ENCODE measurements at regions not wholly inside any gene's neighbourhood (a gene's known extent, or its start where the extent isn't known, plus 50 kb on each side); places are given as distances from the start of the nearest gene placed in this dataset.

DNA sequence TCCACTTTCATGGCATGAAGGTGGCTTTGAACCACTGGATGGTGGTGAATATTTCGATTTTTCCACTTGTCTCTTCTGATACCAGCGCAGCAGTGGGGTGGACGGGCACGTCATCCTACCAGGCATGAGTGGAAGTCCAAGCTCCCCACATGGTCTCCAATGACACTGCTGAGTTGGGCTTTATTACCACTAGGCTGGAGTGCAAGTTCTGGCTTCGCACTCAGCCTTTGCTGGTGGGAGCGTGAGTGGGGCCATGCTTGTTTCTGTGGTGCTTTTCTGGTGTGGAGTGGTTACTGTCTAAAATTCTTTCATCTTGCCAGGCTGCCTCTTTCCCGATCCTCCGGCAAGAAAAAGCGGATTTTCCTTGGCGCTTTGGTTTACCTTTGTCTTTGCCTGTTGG is 70.1 kb upstream of the SDK1 start:
- intact Hi-C loops (cut with DNase I) = no loop called here
- H3K27me3 ChIP-seq = no peaks in the 10 kb centered on the region
- ATAC-seq = no peak
- 95% methylated on average over 10 of the region's 10 CpGs for WGBS, 2 donors
- H3K9me3 ChIP-seq = peaks cover 0 to 3% (median 0%) of the 10 kb centered on the region in 3 donors
- no peak overlapping the region for H3K4me3 ChIP-seq
- no peak for TF ChIP-seq POLR2A (IDR thresholded peaks at IDR 0.05)
- no peaks in the 10 kb centered on the region for H3K36me3 ChIP-seq (replicated peaks in 1 of 2; ENCODE audit: insufficient read depth in 1 of 2, low read depth in 2 of 2)
- DNase-seq = no peak
- H3K27ac ChIP-seq = no peak overlapping the region
- no peaks in the 10 kb centered on the region for H3K4me1 ChIP-seq

DNA sequence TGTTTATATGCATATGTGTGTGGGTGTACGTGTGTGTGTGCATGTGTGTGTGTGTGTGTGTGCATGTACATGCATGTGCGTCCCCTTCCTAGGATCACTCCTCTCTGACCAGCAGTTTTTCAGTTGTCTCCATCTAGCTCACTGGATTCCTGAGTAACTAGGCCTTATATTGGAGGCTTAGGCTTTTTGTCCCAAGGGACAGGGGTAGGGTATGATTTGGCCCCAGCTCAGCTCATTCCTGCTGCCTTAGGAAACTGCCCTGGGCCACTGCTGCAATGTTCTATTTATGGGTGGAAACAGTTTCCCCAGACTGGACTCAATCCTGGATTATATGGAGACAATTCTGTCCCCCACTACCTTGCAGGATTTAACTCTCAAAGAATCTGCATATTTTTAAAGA is 68.8 kb upstream of the SDK1 start:
- Histone ChIP-seq H3K27ac (no peak overlapping the region), H3K27me3 (no peaks in the 10 kb centered on the region), H3K4me1 (no peaks in the 10 kb centered on the region), H3K9me3 (peaks cover 0 to 13% (median 0%) of the 10 kb centered on the region in 3 donors), H3K4me3 (no peak overlapping the region), H3K36me3 (replicated peaks in 1 of 2; ENCODE audit: insufficient read depth in 1 of 2, low read depth in 2 of 2) (no peaks in the 10 kb centered on the region)
- TF ChIP-seq CTCF (IDR thresholded peaks at IDR 0.05) (no peak), POLR2A (IDR thresholded peaks at IDR 0.05) (no peak)
- intact Hi-C loops (cut with DNase I) = no loop called here
- 92 to 96% methylated on average over 2 of the region's 2 CpGs for WGBS, 2 donors
- DNase-seq (no peak), ATAC-seq (no peak)

DNA sequence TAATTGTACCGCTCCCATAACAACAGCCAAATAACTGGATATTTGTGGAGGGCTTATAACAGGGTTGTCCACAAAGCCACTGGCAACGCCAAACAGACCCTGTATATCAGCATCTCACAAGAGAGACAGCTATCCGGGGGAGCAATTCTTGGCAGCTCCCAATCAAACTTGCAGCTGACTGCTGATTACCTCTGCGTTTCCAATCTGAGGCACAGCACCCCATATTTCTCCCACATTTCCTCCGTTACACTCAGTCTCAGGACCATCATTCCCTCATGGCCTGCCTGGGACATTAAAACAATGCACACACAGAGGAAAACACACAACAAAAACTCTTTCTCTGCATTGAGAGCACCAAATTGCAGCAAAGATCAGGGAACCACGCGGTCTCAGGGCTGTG is 67.8 kb upstream of the SDK1 start:
- no peaks in the 10 kb centered on the region for H3K27me3 ChIP-seq
- no peaks in the 10 kb centered on the region for H3K4me1 ChIP-seq
- no peak overlapping the region for H3K4me3 ChIP-seq
- H3K27ac ChIP-seq = no peak overlapping the region
- ATAC-seq (no peak), DNase-seq (no peak)
- TF ChIP-seq CTCF (IDR thresholded peaks at IDR 0.05) = no peak
- TF ChIP-seq POLR2A (IDR thresholded peaks at IDR 0.05) = no peak
- H3K36me3 ChIP-seq (replicated peaks in 1 of 2; ENCODE audit: insufficient read depth in 1 of 2, low read depth in 2 of 2) = no peaks in the 10 kb centered on the region
- H3K9me3 ChIP-seq = peaks cover 0 to 13% (median 0%) of the 10 kb centered on the region in 3 donors
- WGBS, 2 donors = 90 to 92% methylated on average over 7 of the region's 7 CpGs
- intact Hi-C loops (cut with DNase I) = no loop called here

GRCh38 chr7:3234051-3234450 is 67.0 kb upstream of the SDK1 start:
- ATAC-seq (no peak), DNase-seq (no peak)
- Histone ChIP-seq H3K27ac (no peak overlapping the region), H3K36me3 (replicated peaks in 1 of 2; ENCODE audit: insufficient read depth in 1 of 2, low read depth in 2 of 2) (no peaks in the 10 kb centered on the region), H3K9me3 (peaks cover 0 to 13% (median 0%) of the 10 kb centered on the region in 3 donors), H3K4me1 (no peaks in the 10 kb centered on the region), H3K4me3 (no peak overlapping the region), H3K27me3 (no peaks in the 10 kb centered on the region)
- whole genome bisulfite sequencing, 2 donors = 86 to 88% methylated on average over 5 to 6 of the region's 6 CpGs
- TF ChIP-seq CTCF (IDR thresholded peaks at IDR 0.05) = no peak
- no peak for TF ChIP-seq POLR2A (IDR thresholded peaks at IDR 0.05)
- intact Hi-C loops (cut with DNase I) = no loop called here

DNA sequence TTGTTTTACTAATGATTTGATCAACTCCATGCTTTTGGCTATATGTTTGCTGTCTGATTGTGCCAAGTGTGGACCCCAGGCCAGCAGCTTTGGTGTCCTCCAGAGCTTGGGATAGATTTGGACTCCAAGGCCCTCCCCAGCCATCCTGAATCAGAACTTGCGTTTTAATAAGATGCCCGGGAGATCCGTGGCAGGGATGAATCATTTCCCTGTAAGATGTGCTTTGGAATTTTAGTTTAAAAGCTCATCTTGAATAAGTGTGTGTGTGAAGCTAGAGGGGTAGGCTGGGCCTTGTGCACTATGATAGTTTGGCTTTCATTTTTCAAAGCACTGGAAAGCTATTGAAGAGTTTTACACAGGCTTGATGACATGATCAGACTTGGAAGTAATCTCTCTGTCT is 66.2 kb upstream of the SDK1 start:
- Histone ChIP-seq H3K9me3 (peaks cover 0 to 13% (median 0%) of the 10 kb centered on the region in 3 donors), H3K27ac (no peak overlapping the region), H3K36me3 (replicated peaks in 1 of 2; ENCODE audit: insufficient read depth in 1 of 2, low read depth in 2 of 2) (no peaks in the 10 kb centered on the region), H3K4me3 (no peak overlapping the region), H3K4me1 (peaks cover 4% of the 10 kb centered on the region), H3K27me3 (no peaks in the 10 kb centered on the region)
- intact Hi-C loops (cut with DNase I) = no loop called here
- TF ChIP-seq CTCF (IDR thresholded peaks at IDR 0.05) (no peak), POLR2A (IDR thresholded peaks at IDR 0.05) (no peak)
- DNase-seq (no peak), ATAC-seq (no peak)
- 93 to 97% methylated on average over 3 of the region's 3 CpGs for WGBS, 2 donors
